ENCODE measurements at regions not wholly inside any gene's neighbourhood (a gene's known extent, or its start where the extent isn't known, plus 50 kb on each side); places are given as distances from the start of the nearest gene placed in this dataset.

DNA sequence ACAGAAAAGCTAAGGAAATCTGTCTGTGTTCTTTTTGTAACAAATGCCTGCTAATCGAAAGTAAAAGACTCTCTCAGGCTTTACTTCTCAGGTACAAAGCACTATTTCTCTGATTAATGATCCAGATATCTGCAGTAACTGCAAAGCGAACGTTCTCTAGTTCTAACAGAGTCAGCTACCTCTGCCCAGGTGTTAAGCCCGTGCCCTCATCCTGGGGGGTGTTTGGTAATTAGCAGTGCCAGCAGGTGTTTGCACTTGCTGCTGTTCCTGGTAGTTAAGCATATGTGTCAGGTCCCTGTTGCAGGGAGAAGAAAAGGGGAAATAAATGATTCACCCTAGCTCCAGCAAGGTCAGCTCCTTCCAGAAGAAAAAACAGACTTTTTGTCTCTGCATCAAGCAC, 58.8 kb upstream of the CRIM1 start:
- CTCF ChIA-PET (ENCODE audit: unreplicated experiment), result no interaction called here
- DNase-seq (ENCODE audit: low spot score), result no peak
- H3K79me2 ChIP-seq (ENCODE audit: insufficient read depth, low read depth, low read length), result no peaks in the 10 kb centered on the region
- TF ChIP-seq, protein P1, sequence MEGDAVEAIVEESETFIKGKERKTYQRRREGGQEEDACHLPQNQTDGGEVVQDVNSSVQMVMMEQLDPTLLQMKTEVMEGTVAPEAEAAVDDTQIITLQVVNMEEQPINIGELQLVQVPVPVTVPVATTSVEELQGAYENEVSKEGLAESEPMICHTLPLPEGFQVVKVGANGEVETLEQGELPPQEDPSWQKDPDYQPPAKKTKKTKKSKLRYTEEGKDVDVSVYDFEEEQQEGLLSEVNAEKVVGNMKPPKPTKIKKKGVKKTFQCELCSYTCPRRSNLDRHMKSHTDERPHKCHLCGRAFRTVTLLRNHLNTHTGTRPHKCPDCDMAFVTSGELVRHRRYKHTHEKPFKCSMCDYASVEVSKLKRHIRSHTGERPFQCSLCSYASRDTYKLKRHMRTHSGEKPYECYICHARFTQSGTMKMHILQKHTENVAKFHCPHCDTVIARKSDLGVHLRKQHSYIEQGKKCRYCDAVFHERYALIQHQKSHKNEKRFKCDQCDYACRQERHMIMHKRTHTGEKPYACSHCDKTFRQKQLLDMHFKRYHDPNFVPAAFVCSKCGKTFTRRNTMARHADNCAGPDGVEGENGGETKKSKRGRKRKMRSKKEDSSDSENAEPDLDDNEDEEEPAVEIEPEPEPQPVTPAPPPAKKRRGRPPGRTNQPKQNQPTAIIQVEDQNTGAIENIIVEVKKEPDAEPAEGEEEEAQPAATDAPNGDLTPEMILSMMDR (conservative IDR thresholded peaks at IDR 0.05; ENCODE audit: low read length), result no peak
- no peak for TF ChIP-seq EZH2phosphoT487 (IDR thresholded peaks at IDR 0.05; ENCODE audit: borderline replicate concordance, low read depth, low read length)
- no peak overlapping the region for H2AFZ ChIP-seq (ENCODE audit: low read length)
- no peaks in the 10 kb centered on the region for H3K9me2 ChIP-seq (ENCODE audit: insufficient read depth, low read length)
- no peak overlapping the region for H3K4me3 ChIP-seq (ENCODE audit: low read depth, low read length, poor library complexity, severe bottlenecking)
- no peaks in the 10 kb centered on the region for H3K9me3 ChIP-seq (ENCODE audit: low read length)
- POLR2A ChIA-PET, result interaction anchor here (1.1 kb wide), 1 partner anchor 309 kb away, joined by 3 read pairs; no protein-coding TSS in a partner anchor
- H3K4me1 ChIP-seq (ENCODE audit: insufficient read depth, low read length, poor library complexity, severe bottlenecking), result no peaks in the 10 kb centered on the region
- H3K36me3 ChIP-seq (ENCODE audit: insufficient read depth, low read length), result no peaks in the 10 kb centered on the region
- intact Hi-C loops (cut with micrococcal nuclease; ENCODE audit: unreplicated experiment), result no loop called here
- no peak overlapping the region for H3K4me2 ChIP-seq (ENCODE audit: low read length)
- H3K27ac ChIP-seq (ENCODE audit: low read depth, low read length, poor library complexity, severe bottlenecking), result no peak overlapping the region
- no peaks in the 10 kb centered on the region for H4K20me1 ChIP-seq (ENCODE audit: insufficient read depth, low read length)
- no TSS peak for BruUV-seq (replicated peaks)

DNA sequence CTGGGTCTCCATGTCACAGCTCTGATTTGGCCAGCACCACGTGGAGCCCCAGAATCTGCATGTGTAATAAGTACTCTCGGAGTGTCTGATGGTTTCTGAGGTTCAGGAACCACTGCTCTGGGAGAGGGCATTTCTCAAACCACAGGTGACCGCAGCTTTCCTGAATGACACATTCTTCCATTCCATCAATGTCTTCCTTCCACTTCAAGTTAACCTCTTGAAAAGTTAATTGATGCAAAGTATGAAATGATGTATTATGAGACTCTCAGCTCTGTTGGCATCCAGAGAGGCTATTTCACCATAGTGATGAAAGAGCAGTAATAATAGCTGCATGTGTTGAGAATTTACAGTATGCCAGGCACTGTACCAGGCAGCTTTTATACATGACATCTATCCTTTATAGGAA, 61.3 kb upstream of the CRIM1 start:
- no peaks in the 10 kb centered on the region for H3K9me3 ChIP-seq (ENCODE audit: low read length)
- H3K27ac ChIP-seq (ENCODE audit: low read depth, low read length, poor library complexity, severe bottlenecking), result no peak overlapping the region
- no TSS peak for BruUV-seq (replicated peaks)
- H3K36me3 ChIP-seq (ENCODE audit: insufficient read depth, low read length), result no peaks in the 10 kb centered on the region
- POLR2A ChIA-PET, result interaction anchor here (0.7 kb wide), 1 partner anchor 23 kb away, joined by 3 read pairs; no protein-coding TSS in a partner anchor
- no peaks in the 10 kb centered on the region for H4K20me1 ChIP-seq (ENCODE audit: insufficient read depth, low read length)
- H2AFZ ChIP-seq (ENCODE audit: low read length), result no peak overlapping the region
- intact Hi-C loops (cut with micrococcal nuclease; ENCODE audit: unreplicated experiment), result no loop called here
- no peaks in the 10 kb centered on the region for H3K79me2 ChIP-seq (ENCODE audit: insufficient read depth, low read depth, low read length)
- no peak overlapping the region for H3K4me3 ChIP-seq (ENCODE audit: low read depth, low read length, poor library complexity, severe bottlenecking)
- no peak overlapping the region for H3K4me2 ChIP-seq (ENCODE audit: low read length)
- no peaks in the 10 kb centered on the region for H3K9me2 ChIP-seq (ENCODE audit: insufficient read depth, low read length)
- no peak for DNase-seq (ENCODE audit: low spot score)
- no peaks in the 10 kb centered on the region for H3K4me1 ChIP-seq (ENCODE audit: insufficient read depth, low read length, poor library complexity, severe bottlenecking)
- CTCF ChIA-PET (ENCODE audit: unreplicated experiment), result no interaction called here
- no peak for TF ChIP-seq EZH2phosphoT487 (IDR thresholded peaks at IDR 0.05; ENCODE audit: borderline replicate concordance, low read depth, low read length)
- TF ChIP-seq, protein P1 (conservative IDR thresholded peaks at IDR 0.05; ENCODE audit: low read length), result no peak

DNA sequence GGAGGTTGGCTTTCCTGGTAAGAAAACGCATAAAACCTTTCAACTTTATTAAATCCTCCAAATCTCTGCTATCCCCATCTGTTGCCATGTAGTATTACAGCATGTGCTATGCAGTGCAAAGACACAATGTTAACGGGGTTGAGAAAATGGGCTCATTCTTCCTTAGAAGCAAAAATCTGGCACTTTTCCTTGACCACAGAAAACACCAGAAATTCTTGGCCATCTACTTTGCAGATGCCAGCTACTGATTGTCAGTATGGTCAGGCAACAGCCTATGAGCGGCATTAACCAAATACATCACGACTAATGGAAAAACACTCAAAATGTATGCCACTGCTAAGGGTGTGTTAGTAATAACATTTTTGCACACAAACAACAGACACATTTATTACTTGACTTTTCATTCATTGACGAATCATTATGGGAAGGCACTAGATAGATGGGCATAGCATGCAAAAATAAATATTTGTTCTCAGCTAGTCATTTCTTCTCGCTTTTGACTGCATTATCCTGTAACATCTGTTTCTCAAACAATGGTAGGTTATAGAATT, 65.2 kb upstream of the CRIM1 start:
- H3K4me2 ChIP-seq (ENCODE audit: low read length), result no peak overlapping the region
- no peak overlapping the region for H3K4me3 ChIP-seq (ENCODE audit: low read depth, low read length, poor library complexity, severe bottlenecking)
- no TSS peak for BruUV-seq (replicated peaks)
- TF ChIP-seq EZH2phosphoT487 (IDR thresholded peaks at IDR 0.05; ENCODE audit: borderline replicate concordance, low read depth, low read length), result no peak
- TF ChIP-seq, protein P1 (conservative IDR thresholded peaks at IDR 0.05; ENCODE audit: low read length), result no peak
- no peaks in the 10 kb centered on the region for H4K20me1 ChIP-seq (ENCODE audit: insufficient read depth, low read length)
- POLR2A ChIA-PET, result interaction anchor here (0.8 to 1.2 kb wide), 2 partner anchors 14 to 15 kb away, joined by 3 to 4 read pairs; no protein-coding TSS in a partner anchor
- no peaks in the 10 kb centered on the region for H3K9me2 ChIP-seq (ENCODE audit: insufficient read depth, low read length)
- no peak for DNase-seq (ENCODE audit: low spot score)
- intact Hi-C loops (cut with micrococcal nuclease; ENCODE audit: unreplicated experiment), result no loop called here
- H3K9me3 ChIP-seq (ENCODE audit: low read length), result no peaks in the 10 kb centered on the region
- no peak overlapping the region for H2AFZ ChIP-seq (ENCODE audit: low read length)
- no peaks in the 10 kb centered on the region for H3K79me2 ChIP-seq (ENCODE audit: insufficient read depth, low read depth, low read length)
- CTCF ChIA-PET (ENCODE audit: unreplicated experiment), result no interaction called here
- no peaks in the 10 kb centered on the region for H3K36me3 ChIP-seq (ENCODE audit: insufficient read depth, low read length)
- H3K4me1 ChIP-seq (ENCODE audit: insufficient read depth, low read length, poor library complexity, severe bottlenecking), result no peaks in the 10 kb centered on the region
- H3K27ac ChIP-seq (ENCODE audit: low read depth, low read length, poor library complexity, severe bottlenecking), result no peak overlapping the region

Data from OCI-LY7 (cell line).